HG02981 (cell line): ENCODE measurements at regions not wholly inside any gene's neighbourhood (a gene's known extent, or its start where the extent isn't known, plus 50 kb on each side); places are given as distances from the start of the nearest gene placed in this dataset.
"Not testable (repeated sequence)": the region's sequence is repeated elsewhere in the genome, so short reads cannot be mapped to it uniquely, and the experiment has no call there.

Source experiments
- ATAC-seq: cut with Tn5 transposase; IDR thresholded peaks from one replicate; pipeline ENCODE4 v1.9.1; 2021; ENCODE audit warnings: mild to moderate bottlenecking, moderate library complexity; ENCODE audit not compliant: unreplicated experiment

- ATAC-seq, result not testable (repeated sequence)
Measured at GRCh38 chr2:90359887-90360730, 1668.6 kb downstream of the RPIA start.

DNA sequence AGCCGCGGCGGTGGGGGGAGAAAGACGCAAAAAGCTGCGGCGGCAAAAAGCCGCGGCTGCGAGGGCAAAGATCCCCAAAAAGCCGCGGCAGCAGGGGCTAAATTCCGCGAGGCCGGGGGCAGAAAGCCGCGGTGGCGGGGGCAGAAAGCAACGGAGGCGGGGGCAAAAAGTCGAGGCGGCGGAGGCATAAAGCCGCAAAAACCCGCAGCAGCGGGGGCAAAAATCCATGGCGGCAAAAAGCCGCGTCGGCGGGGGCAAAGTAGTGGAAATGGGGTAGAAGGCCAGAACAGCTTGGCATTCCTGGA is 1669.2 kb downstream of the RPIA start:
- not testable (repeated sequence) for ATAC-seq
